Head of caudate nucleus (tissue), 42 donors: ENCODE measurements at regions not wholly inside any gene's neighbourhood (a gene's known extent, or its start where the extent isn't known, plus 50 kb on each side); places are given as distances from the start of the nearest gene placed in this dataset.
"Not testable (repeated sequence)": the region's sequence is repeated elsewhere in the genome, so short reads cannot be mapped to it uniquely, and the experiment has no call there.

Source experiments
- DNase-seq, 42 donors: peaks; one replicate each; pipeline versions ENCODE4 v3.0.0 to v3.0.0-alpha.2; 2020 to 2021; ENCODE audit warnings: mixed read lengths in 7 of 42
- intact Hi-C: fragments of 100-400 bp; cut with DNase I; formaldehyde crosslinking; loops from one replicate; pipeline ENCODE4 v1.15.0; 2022

- intact Hi-C loops: no loop called here
- DNase-seq: no peak
These were observed 149.3 kb downstream of the TGFB2 start for GRCh38 chr1:218494449-218494852.

DNA sequence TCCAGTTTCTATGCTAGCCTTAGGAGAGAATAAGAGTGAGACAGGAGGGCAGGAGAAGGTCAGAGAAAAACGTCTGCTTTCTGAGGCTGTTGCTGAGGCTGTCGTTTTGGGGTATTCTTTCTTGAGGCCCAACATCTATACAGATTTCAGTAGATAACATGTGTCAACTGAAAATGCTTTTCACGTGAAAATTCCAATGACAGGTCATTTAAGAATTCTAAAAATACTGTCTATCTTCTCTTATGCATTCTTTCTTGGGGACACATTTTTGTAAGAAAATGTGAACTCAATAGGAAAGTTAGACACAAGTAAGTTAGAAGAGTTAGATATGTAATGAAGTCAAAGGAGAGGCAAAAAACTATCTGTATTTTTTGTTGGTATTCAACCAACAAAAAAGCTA, 150.8 kb downstream of the TGFB2 start:
- intact Hi-C loops: no loop called here
- no peak for DNase-seq

GRCh38 chr1:218496561-218496960, 151.4 kb downstream of the TGFB2 start:
- no peak for DNase-seq
- intact Hi-C loops: no loop called here

DNA sequence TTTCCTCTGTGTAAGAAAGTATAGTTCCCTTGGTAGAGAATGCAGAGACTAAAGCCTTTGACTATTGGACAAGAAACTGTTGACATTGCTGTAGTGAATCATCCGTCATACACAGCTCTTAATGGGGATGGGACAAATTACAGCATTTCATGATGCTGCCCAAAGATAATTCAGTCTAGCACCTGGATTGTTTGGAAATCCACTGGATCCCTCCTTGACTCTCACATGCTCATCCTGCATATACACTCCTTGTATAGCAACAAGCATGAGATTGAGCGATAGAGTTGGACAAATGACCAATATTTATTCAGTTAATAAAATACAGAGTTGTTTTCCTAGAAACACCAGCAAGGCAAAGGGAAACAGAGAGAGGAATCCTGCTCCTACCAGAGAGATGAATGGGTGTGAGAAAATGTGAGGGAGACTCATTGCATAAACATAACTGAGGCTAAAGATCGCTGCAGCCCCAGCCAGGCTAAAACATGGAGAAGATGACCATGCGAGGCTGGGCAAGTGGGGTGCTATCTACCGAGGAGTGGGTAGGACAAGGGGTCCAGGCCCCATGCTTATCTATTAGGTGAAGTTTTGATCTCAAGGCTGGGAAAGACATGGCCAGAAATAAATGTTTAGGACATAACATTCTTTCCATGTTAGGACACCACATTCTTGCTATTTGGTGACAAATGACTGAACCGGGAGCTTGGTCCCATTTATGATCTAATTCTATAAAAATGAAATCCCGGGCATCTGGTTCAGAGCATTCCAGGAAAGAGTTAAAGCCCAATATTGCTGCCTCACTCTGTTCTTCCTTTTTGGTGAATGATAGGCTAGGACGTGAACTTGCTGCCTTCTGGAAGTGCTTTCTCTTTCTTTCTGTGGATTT, 153.2 kb downstream of the TGFB2 start:
- intact Hi-C loops: no loop called here
- no peak for DNase-seq

DNA sequence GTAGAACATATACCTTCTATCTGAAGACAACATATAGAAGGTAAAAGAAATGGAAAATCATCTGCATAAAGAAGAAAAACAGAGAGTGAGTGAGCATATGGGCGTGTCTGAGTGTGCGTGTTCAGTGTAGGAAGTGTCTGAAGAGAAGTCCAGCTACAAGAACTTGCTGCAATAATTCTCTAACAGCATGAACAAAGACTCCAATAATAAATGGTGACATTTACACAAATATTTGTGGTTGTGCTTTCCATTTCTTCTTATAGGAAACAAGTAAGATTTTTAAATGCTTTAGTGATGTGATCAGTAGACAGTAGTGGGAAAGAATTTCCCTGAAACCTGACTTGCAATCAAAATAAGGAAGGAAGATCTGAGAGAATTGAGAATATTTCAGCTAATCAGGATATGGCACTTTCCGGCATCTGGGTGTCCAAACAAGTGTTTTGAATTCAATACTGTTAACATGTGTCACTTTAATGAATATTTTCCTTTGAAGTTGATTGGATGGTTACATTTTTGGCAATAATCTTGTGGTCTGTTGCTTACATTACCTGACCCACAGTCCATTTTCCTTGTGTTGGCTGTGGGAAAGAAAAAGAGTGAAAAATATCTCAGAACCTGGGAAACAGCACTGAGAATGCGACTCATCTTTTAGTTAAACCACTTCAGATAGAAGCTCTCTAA, 154.0 kb downstream of the TGFB2 start:
- no peak for DNase-seq
- intact Hi-C loops: no loop called here

- no peak for DNase-seq
- intact Hi-C loops: no loop called here
These were observed 154.8 kb downstream of the TGFB2 start for GRCh38 chr1:218499911-218500310.

DNA sequence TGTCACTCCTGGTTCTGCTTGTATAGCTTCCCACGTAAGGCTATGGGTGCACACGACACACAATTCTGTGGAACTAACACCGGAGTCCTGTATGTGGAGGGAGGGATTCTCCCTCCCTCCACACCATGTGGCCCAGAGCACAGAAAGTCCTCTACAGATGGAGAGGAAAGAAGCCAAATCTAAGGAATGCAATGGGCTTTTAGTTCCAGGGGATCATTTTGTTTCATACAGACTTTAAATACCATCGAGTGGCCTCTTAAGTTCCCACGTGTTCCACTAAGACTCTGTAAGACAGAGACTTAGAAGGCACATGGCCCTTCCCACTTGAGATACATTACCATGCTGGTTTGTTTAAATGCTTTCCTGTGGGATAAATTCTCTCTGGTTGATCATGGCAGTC, 156.0 kb downstream of the TGFB2 start:
- DNase-seq: no peak
- intact Hi-C loops: no loop called here

DNA sequence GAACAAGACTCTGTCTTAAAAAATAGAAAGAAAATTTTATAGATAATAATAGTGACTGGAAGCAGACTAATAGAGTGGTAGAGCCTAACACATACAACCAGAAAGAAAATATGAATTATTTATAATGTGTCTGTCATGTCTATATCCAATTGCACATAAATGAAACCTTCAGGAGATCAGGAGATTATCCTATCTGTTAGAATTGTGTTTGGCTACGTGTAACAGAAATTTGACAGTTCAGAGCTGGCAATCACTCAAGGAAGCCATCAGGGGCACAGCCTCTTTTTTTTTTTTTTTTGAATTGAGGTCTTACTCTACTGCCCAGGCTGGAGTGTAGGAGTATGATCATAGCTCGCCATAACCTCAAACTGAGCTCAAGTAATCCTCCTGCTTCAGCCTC, 157.2 kb downstream of the TGFB2 start:
- no peak for DNase-seq
- intact Hi-C loops: no loop called here

DNA sequence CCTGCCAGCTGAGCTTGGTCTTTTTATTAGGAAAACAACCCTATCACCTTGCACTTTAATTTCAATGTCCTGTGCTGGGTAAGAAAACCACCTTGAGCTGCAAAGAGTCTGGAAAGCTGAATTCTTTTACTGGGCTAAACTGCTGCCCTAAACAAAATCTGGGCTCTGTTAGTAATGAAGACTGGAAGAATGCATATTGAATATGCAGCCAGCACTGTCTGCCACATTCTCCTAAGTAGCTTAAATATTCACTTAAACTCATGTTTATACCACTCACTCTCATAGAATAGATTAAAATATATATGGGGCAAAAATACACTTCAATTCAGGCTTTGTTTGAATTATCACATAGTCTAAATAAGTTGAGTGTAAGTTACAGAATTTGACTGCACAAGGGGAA, 158.0 kb downstream of the TGFB2 start:
- no peak for DNase-seq
- intact Hi-C loops: no loop called here

GRCh38 chr1:218507355-218508002, 162.3 kb downstream of the TGFB2 start:
- DNase-seq: no peak
- intact Hi-C loops: no loop called here

DNA sequence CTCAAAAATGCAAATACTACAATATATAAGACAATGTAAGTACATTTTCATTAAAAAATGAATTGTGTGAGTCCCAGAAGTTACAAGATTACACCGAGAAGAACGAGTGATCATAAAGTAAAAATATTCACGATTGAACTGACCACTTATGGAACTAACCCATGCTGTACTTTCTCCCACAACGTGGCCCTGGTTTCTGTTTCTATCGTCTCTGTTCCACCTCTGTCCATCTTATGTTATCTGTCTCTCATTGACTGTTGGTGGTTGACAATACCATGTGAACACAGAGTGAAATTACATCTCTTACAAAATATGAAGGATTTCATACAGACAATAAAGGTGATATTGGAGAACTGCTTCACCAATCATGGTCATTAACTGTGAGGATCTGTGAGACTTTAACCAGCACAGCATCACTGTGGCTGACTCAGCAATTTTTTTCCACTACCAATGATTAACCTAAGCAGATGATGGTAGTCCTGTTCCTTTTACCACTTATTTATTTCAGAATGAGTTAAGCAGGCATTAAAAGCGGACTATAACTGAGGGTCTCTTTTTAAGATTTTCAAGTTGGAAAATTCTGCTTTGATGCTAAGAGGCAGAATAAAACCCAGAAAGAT, 165.1 kb downstream of the TGFB2 start:
- intact Hi-C loops: no loop called here
- no peak for DNase-seq

GRCh38 chr1:218513328-218513727, 168.2 kb downstream of the TGFB2 start:
- DNase-seq: no peak
- intact Hi-C loops: no loop called here

DNA sequence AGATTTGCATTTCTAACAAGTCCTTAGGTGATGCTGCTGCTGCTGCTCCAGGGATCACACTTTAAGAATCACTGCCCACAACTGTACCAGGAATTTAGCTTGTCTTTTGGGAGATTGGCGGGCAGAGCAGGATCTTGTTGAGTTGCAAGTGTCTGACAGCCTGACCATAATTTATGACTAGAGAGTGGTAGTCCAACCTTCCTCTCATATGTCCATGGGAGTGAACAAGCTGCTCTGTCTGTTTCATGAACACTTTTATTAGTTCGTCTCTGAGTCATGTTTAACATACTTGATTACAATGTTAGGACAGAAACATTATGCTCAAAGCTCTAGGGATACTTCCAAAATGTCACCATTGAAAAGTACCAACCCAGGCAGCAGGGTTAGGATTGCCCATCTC, 169.6 kb downstream of the TGFB2 start:
- intact Hi-C loops: no loop called here

DNA sequence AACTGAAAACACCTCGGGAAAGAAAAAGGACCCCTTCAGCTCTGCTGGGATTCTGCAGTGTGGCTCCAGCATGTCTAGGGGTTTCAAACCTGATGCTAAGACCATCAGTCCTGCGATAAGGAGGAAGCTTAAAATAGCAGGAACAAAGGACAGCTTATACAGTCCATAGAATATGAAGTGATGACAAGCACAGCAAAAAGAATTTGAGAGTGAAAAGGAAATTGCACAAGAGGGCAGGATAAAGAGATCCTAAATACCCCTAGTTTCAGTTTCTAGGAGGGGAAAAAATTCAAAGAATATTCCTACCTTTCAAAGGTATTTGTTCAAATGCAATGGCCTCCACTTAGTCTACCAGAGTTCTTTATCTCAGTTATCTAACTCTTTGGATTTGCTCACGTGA, 171.4 kb downstream of the TGFB2 start:
- intact Hi-C loops: no loop called here
- DNase-seq: no peak

More for the DNA sequence above, 169.6 kb downstream of the TGFB2 start:
- DNase-seq: no peak

- DNase-seq: no peak
- intact Hi-C loops: no loop called here
These were observed 172.3 kb downstream of the TGFB2 start for GRCh38 chr1:218517459-218517858.

DNA sequence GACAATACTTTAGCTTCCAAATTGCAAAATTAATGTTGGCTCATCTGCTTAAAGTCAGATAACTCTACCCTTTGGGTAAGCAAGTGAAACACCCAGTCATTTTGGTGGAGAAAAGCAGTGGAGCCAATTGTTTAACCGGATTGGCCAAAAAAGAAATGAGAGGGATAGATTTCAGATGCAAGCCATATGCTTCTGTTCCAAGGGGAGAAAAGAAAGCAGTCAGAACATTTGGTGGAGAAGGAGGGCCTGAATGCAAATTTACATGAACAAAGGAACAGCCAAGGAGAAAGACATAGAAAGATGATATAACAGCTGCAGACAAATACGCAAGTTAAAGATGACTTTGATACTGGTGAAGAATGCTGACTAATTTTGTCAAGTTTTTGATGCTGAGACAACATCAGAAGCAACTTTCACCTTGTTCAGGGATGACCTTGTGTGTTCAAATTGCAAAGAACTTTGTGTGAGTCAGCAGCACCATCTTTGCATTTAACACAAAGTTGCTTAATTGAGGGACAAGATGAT, 173.1 kb downstream of the TGFB2 start:
- intact Hi-C loops: no loop called here

DNA sequence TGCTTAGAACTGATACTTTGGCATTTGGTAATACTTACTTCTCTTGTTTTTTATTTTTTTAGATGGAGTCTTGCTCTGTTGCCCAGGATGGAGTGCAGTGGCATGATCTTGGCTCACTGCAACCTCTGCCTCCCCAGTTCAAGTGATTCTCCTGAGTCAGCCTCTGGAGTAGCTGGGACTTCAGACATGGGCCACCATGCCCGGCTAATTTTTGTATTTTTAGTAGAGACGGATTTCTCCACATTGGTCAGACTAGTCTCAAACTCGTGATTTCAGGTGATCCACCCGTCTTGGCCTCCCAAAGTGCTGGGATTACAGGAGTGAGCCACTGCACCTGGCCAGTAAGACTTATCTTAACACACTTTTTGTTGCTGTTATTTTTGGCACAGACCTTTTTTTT, 175.5 kb downstream of the TGFB2 start:
- intact Hi-C loops: loop anchor here (5.0 kb wide), 1 partner anchor 173 kb away; the partner anchor contains the start of gene TGFB2
- DNase-seq: not testable (repeated sequence)

More for the DNA sequence above, 173.1 kb downstream of the TGFB2 start:
- DNase-seq: no peak

- peak in 33 of 42 donors; percentile 6 to 82 (median 41) for DNase-seq
- intact Hi-C loops: loop anchor here (5.0 kb wide), 1 partner anchor 174 kb away; the partner anchor contains the start of gene TGFB2
These were observed 176.5 kb downstream of the TGFB2 start for GRCh38 chr1:218521414-218522169.
